OCI-LY3 (cell line): ENCODE measurements at regions not wholly inside any gene's neighbourhood (a gene's known extent, or its start where the extent isn't known, plus 50 kb on each side); places are given as distances from the start of the nearest gene placed in this dataset.
"Not testable (repeated sequence)": the region's sequence is repeated elsewhere in the genome, so short reads cannot be mapped to it uniquely, and the experiment has no call there.

Source experiments
- H2AFZ ChIP-seq: fragments of 200-600, 300-600 bp; shearing (Covaris generic); 2 replicates; pipeline ENCODE4 v1.6.0; 2014; ENCODE audit warnings: antibody characterized with exemption, low read depth, low read length
- H3K27ac ChIP-seq: fragments of 200-600, 300-600 bp; sonication (generic); 2 replicates; pipeline ENCODE4 v1.5.1; 2014; ENCODE audit warnings: mild to moderate bottlenecking, low read length, moderate library complexity, mixed read lengths
- H3K27me3 ChIP-seq: fragments of 200-600, 300-600 bp; sonication (generic); 2 replicates; pipeline ENCODE4 v1.6.1; 2014; ENCODE audit warnings: low read depth, low read length, mixed read lengths
- H3K36me3 ChIP-seq: fragments of 200-600, 300-600 bp; sonication (generic); replicated peaks from 2 replicates; pipeline ENCODE3; 2014; ENCODE audit warnings: low read depth, low read length, mixed read lengths
- H3K4me1 ChIP-seq: fragments of 300-600, 200-600 bp; sonication (generic); 2 replicates; pipeline ENCODE4 v1.6.1; 2014; ENCODE audit warnings: low read length, mixed read lengths
- H3K4me2 ChIP-seq: fragments of 200-600, 300-600 bp; sonication (generic); 2 replicates; pipeline ENCODE4 v1.6.1; 2014; ENCODE audit warnings: low read length, mixed read lengths
- H3K4me3 ChIP-seq: fragments of 300-600, 200-600 bp; sonication (generic); 2 replicates; pipeline ENCODE4 v1.5.1; 2014; ENCODE audit warnings: antibody characterized with exemption, mild to moderate bottlenecking, low read length, moderate library complexity
- H3K79me2 ChIP-seq: fragments of 300-600, 200-600 bp; shearing (Covaris generic); 2 replicates; pipeline ENCODE4 v1.6.1; 2014; ENCODE audit warnings: mild to moderate bottlenecking, low read length, mixed read lengths
- H3K9ac ChIP-seq: fragments of 300-600, 200-600 bp; shearing (Covaris generic); 2 replicates; pipeline ENCODE4 v1.6.0; 2014; ENCODE audit warnings: mild to moderate bottlenecking, low read length, moderate library complexity
- H3K9me3 ChIP-seq: fragments of 200-600, 300-600 bp; shearing (Covaris generic); 2 replicates; pipeline ENCODE4 v1.6.1; 2014; ENCODE audit warnings: low read length, mixed read lengths; ENCODE audit not compliant: insufficient read depth
- H4K20me1 ChIP-seq: fragments of 200-600, 300-600 bp; sonication (generic); 2 replicates; pipeline ENCODE4 v1.6.1; 2016; ENCODE audit warnings: low read length, mixed read lengths; ENCODE audit not compliant: insufficient read depth
- EZH2phosphoT487 ChIP-seq: fragments of 200-600 bp; shearing (Covaris generic); IDR thresholded peaks from 2 replicates; pipeline ENCODE4 v1.6.1; 2018; ENCODE audit warnings: antibody characterized with exemption, mixed run types, low read depth
- TF ChIP-seq, protein P1 (sequence below): fragments of 200-600, 300-600 bp; sonication (generic); IDR thresholded peaks from 2 replicates; pipeline ENCODE4 v1.5.1; 2014; ENCODE audit warnings: antibody characterized with exemption, low read length, low read depth

DNA sequence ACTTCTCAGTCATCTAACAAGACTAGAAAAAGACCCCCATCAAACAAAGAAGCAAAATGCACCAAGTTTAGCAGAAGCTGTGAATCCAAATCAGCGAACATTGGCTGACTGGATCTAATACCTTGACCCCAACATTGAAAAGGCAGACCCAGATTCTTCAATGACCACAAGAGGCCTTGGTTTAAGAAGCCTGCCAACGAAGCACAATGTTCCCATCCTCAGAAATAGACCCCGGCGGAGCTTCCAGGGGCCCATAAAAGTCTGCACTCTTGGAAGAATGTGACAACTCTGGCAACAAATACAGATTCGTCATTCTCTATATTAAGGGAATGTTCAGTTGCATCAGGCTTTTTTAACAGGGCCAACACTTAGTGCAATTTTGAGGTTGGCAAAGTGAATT lies 112.8 kb upstream of the BCL6 start:
- no peaks in the 10 kb centered on the region for H3K27me3 ChIP-seq
- TF ChIP-seq, protein P1, sequence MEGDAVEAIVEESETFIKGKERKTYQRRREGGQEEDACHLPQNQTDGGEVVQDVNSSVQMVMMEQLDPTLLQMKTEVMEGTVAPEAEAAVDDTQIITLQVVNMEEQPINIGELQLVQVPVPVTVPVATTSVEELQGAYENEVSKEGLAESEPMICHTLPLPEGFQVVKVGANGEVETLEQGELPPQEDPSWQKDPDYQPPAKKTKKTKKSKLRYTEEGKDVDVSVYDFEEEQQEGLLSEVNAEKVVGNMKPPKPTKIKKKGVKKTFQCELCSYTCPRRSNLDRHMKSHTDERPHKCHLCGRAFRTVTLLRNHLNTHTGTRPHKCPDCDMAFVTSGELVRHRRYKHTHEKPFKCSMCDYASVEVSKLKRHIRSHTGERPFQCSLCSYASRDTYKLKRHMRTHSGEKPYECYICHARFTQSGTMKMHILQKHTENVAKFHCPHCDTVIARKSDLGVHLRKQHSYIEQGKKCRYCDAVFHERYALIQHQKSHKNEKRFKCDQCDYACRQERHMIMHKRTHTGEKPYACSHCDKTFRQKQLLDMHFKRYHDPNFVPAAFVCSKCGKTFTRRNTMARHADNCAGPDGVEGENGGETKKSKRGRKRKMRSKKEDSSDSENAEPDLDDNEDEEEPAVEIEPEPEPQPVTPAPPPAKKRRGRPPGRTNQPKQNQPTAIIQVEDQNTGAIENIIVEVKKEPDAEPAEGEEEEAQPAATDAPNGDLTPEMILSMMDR: no peak
- no peak for TF ChIP-seq EZH2phosphoT487
- H3K9me3 ChIP-seq: peaks cover under 1% of the 10 kb centered on the region; the same call in 1 of the 2 replicates
- no peak overlapping the region for H3K9ac ChIP-seq
- H3K36me3 ChIP-seq: no peaks in the 10 kb centered on the region
- H2AFZ ChIP-seq: no peak overlapping the region
- no peak overlapping the region for H3K4me3 ChIP-seq
- H3K4me1 ChIP-seq: no peaks in the 10 kb centered on the region
- H3K79me2 ChIP-seq: no peaks in the 10 kb centered on the region
- H3K4me2 ChIP-seq: no peak overlapping the region
- H4K20me1 ChIP-seq: no peaks in the 10 kb centered on the region
- H3K27ac ChIP-seq: no peak overlapping the region

DNA sequence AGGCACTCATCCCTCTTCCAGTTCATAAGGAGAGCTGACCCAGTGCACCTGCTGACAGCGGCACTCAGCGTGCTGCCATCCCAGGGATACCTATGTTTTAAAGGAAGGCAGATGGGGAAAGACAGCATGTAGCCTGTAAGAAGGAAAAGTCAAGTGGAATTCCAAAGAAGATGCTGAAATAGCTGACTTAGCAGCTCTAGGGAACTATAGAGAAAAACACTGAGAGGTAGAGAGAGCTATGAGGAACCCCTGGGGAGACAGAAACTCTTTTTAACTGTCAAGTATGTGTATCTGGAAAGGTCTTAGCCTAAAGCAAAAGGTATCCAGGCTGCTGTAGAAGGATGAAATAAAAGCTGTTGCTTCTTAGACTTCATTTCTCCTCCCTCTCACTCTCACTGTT lies 113.4 kb upstream of the BCL6 start:
- H3K9me3 ChIP-seq: no peaks in the 10 kb centered on the region
- no peak overlapping the region for H2AFZ ChIP-seq
- H3K27ac ChIP-seq: no peak overlapping the region
- H3K4me2 ChIP-seq: no peak overlapping the region
- no peak overlapping the region for H3K4me3 ChIP-seq
- no peaks in the 10 kb centered on the region for H3K79me2 ChIP-seq
- no peak overlapping the region for H3K9ac ChIP-seq
- H3K27me3 ChIP-seq: no peaks in the 10 kb centered on the region
- no peaks in the 10 kb centered on the region for H3K4me1 ChIP-seq
- H3K36me3 ChIP-seq: no peaks in the 10 kb centered on the region
- TF ChIP-seq, protein P1: no peak
- no peak for TF ChIP-seq EZH2phosphoT487
- H4K20me1 ChIP-seq: no peaks in the 10 kb centered on the region

DNA sequence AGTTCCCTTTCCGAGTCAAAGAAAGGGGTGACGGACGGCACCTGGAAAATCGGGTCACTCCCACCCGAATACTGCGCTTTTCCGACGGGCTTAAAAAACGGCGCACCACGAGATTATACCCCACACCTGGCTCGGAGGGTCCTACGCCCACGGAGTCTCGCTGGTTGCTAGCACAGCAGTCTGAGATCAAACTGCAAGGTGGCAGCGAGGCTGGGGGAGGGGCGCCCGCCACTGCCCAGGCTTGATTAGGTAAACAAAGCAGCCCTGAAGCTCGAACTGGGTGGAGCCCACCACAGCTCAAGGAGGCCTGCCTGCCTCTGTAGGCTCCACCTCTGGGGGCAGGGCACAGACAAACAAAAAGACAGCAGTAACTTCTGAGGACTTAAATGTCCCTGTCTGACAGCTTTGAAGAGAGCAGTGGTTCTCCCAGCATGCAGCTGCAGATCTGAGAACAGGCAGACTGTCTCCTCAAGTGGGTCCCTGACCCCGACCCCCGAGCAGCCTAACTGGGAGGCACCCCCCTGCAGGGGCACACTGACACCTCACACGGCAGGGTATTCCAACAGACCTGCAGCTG lies 117.5 kb upstream of the BCL6 start:
- not testable (repeated sequence) for H3K79me2 ChIP-seq, H3K4me3 ChIP-seq, H2AFZ ChIP-seq

DNA sequence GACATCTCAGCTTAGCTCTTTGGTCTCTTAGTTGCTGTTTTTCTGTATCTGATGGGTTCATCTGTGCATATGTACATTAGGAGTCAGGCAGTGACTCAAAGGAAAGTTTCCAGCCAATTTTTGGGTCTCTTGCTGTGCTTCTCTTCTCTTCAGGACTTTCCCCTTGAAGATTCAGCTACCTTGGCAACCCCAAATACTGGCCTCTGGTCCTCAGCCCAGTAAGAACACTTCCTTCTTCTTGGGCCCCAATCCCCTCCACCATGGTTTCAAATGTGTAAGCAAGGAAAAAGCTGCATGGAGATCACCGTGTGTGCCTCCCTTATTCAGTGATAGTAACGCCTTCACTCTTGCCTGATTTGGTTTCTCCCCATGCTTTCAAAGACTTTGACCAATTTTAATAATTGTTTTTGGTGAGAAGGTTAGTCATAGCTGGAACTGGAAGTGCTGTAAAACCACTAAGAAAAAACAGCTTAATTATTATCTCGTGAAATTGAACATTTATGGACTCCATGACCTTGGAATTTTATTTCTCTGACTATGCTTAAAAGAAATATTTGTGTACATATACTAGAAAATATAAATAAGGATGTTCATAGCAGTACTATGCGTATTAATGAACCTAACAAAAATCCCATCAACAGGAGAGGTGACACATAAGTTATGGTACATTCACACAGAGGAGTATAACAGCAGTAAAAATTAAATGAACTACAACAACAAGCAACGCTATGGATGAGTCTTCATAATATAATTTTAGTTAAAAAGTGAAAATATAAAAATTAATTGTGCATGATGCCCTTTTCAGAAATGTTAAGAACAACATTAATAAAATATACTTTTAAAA lies 125.3 kb upstream of the BCL6 start:
- Histone ChIP-seq H3K4me3 (peak overlapping the region; percentile 18; the same call in 1 of the 2 replicates), H2AFZ (no peak overlapping the region), H4K20me1 (no peaks in the 10 kb centered on the region), H3K27me3 (0 out of 2 replicates have a peak, but pooled peaks cover 5% of the 10 kb centered on the region), H3K4me1 (peaks cover 33% of the 10 kb centered on the region), H3K9ac (no peak overlapping the region), H3K79me2 (no peaks in the 10 kb centered on the region), H3K4me2 (peak overlapping the region; percentile 56), H3K27ac (peak overlapping the region; percentile 35), H3K9me3 (no peaks in the 10 kb centered on the region), H3K36me3 (no peaks in the 10 kb centered on the region)
- TF ChIP-seq, protein P1: no peak

More for the DNA sequence above, 117.5 kb upstream of the BCL6 start:
- H3K4me2 ChIP-seq, H4K20me1 ChIP-seq, H3K27ac ChIP-seq, H3K9me3 ChIP-seq, H3K4me1 ChIP-seq, H3K36me3 ChIP-seq, H3K9ac ChIP-seq, H3K27me3 ChIP-seq: not testable (repeated sequence)
